Adrenal gland (tissue), 5 donors: ENCODE measurements at regions not wholly inside any gene's neighbourhood (a gene's known extent, or its start where the extent isn't known, plus 50 kb on each side); places are given as distances from the start of the nearest gene placed in this dataset.

Experiments
- POLR2A ChIP-seq, 2 donors: fragments of 450-650 bp; IDR thresholded peaks; one replicate each; pipeline ENCODE4 v1.6.1; 2017; ENCODE audit warnings: antibody characterized with exemption in 2 of 2, mild to moderate bottlenecking in 2 of 2, moderate library complexity in 1 of 2
- TF ChIP-seq, protein P1 (sequence below), 6 experiments: fragments of 450-650 bp in 4 of 6; fragments of 200-600 bp in 2 of 6; sonication (generic) in 1 of 6; IDR thresholded peaks; 1 replicate in 5 of 6; 2 replicates in 1 of 6; pipeline versions ENCODE4 v1.5.1 to v1.8.0; 2016 to 2021; ENCODE audit warnings: antibody characterized with exemption in 6 of 6, mild to moderate bottlenecking in 2 of 6, moderate library complexity in 1 of 6
- donor health status: DM: no; HTN: no; CAD: no.

DNA sequence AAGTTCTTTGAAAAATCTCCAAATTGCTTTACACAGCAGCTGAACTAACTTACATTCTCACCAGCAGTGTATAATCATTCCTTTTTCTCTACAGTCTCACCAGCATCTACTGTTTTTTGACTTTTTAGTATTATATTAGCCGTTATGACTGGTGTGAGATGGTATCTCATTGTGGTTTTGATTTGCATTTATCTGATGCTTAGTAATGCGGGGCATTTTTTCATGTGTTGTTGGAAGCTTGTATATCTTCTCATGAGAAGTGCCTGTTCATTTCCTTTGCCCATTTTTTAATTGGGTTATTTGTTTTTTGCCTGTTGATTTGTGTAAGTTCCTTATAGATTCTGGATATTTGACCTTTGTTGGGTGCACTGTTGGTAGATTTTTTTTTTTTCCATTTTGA lies 931.7 kb downstream of the CENPC start:
- TF ChIP-seq POLR2A (IDR thresholded peaks at IDR 0.05) = no peak
- TF ChIP-seq, protein P1, sequence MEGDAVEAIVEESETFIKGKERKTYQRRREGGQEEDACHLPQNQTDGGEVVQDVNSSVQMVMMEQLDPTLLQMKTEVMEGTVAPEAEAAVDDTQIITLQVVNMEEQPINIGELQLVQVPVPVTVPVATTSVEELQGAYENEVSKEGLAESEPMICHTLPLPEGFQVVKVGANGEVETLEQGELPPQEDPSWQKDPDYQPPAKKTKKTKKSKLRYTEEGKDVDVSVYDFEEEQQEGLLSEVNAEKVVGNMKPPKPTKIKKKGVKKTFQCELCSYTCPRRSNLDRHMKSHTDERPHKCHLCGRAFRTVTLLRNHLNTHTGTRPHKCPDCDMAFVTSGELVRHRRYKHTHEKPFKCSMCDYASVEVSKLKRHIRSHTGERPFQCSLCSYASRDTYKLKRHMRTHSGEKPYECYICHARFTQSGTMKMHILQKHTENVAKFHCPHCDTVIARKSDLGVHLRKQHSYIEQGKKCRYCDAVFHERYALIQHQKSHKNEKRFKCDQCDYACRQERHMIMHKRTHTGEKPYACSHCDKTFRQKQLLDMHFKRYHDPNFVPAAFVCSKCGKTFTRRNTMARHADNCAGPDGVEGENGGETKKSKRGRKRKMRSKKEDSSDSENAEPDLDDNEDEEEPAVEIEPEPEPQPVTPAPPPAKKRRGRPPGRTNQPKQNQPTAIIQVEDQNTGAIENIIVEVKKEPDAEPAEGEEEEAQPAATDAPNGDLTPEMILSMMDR (IDR thresholded peaks at IDR 0.05) = no peak
